ENCODE measurements at regions not wholly inside any gene's neighbourhood (a gene's known extent, or its start where the extent isn't known, plus 50 kb on each side); places are given as distances from the start of the nearest gene placed in this dataset.

DNA sequence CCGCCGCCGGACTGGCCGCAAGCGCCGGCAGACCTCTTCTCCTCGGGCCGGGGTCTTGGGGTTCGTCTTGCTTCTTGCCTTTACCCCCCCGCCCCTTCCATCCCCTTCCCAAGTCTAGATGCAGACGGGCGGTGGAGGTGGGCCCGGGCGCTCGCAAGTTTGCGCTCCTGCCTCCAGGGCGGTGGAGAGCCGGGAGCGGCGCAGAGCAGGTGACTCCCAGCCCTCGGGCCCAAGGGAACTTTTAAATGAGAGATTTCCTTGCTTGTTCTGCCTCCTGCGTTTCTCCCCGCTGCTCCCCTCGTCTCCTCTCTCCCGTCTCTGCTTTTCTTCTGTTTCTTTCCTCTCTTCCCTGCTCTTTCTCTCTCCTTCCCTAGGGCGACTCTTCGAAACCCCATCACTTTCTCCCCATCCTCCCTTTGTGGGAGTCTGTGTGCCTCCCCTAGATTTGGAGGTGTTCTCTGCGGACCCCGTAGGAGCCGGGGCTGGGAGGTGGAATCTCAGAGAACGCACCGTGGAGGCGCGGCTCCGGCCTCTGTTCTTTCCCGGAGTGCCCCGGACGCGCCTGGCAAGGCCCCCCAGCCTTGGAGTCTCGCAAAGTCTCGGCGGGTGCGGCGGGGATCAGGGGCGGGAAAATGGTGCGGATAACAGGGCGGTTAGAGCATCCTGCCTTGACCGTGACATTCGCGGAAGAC is 114.7 kb upstream of the MYL2 start:
- Histone ChIP-seq H3K4me1 (peaks cover 21% of the 10 kb centered on the region), H3K27ac (peak overlapping the region; percentile 62 to 70; a peak in 2 of 6 replicates), H3K4me2 (peak overlapping the region; percentile 100), H3K4me3 (peak overlapping the region; percentile 61), H3K9me3 (no peaks in the 10 kb centered on the region)
- DNase-seq (ENCODE audit: low read depth in 1 of 2, low spot score in 1 of 2) (peak; percentile 29 to 30), ATAC-seq (peak; percentile 66 to 75), FAIRE-seq (no peak)
- 8% methylated on average over 44 of the region's 50 CpGs for WGBS (ENCODE audit: missing lambda C conversion rate)
- POLR2A ChIA-PET: no interaction called here
- no peak for TF ChIP-seq RCOR1 (IDR thresholded peaks at IDR 0.05; ENCODE audit: low read depth, low read length)
- TF ChIP-seq CHD2 (IDR thresholded peaks at IDR 0.05; ENCODE audit: low read length, partially characterized antibody): no peak
- TF ChIP-seq ZFP36 (IDR thresholded peaks at IDR 0.05; ENCODE audit: borderline replicate concordance, partially characterized antibody): no peak
- no peak for TF ChIP-seq JUN (IDR thresholded peaks at IDR 0.05)
- no peak for TF ChIP-seq NR3C1 (IDR thresholded peaks at IDR 0.05)
- TF ChIP-seq ZC3H11A (IDR thresholded peaks at IDR 0.05): no peak
- TF ChIP-seq MYC (IDR thresholded peaks at IDR 0.05; ENCODE audit: borderline replicate concordance, low read length): no peak
- CTCF ChIA-PET: interaction anchor here (0.8 to 3.4 kb wide), 4 partner anchors 11 to 264 kb away, joined by 3 to 19 read pairs (median 10); no protein-coding TSS in a partner anchor

DNA sequence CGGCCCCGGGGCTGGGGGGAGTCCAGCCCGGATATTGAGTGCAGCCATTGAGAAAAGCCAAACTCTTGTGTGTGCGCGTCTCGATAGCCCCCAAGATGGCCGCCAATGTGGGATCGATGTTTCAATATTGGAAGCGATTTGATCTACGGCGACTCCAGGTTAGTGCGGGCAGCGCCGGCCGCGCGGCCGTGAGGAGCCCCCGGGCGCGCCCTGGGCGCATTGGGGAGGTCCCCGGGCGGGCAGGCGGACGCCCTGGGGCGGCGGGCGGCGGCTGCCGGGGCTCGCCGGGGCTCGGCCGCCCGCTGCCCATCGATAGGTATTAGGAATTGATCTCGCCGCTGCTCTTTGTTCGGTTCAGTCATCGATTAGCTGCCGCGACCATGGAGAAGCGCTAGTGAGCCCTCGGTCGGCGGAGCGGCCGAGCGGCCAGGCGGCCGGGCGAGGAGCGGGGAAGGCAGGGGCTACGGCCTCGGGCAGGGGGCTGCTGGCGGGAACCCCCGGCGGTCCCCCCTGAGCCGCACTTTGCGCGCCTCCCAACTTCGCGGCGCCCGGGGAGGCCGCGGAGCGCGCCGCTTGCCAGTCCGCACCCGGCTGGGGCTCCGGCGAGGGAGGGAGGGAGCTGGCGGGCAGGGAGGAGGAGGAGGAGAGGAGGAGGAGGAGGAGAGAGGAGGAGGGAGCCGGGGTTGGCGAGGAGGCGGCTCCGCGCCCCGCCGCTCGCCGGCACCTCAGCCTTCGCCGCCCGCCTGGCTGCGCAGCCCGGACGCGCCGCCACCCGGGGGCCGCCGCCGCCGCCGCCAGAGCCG is 113.9 kb upstream of the MYL2 start, which contains the start of gene CUX2:
Gene CUX2 (plus strand): TSS at position 83 of the 803 bp plus-strand sequence.
- peak; percentile 51 to 56 for ATAC-seq
- H3K4me2 ChIP-seq: peak within 1 kb of the TSS; percentile 100
- H3K9me3 ChIP-seq: no peaks in the 10 kb centered on the region
- FAIRE-seq: no peak
- H3K27ac ChIP-seq: peak within 1 kb of the TSS; percentile 62 to 70; a peak in 3 of 6 replicates
- H3K4me3 ChIP-seq: peak within 1 kb of the TSS; percentile 61
- ChIA-PET CTCF (interaction anchor here (0.8 to 3.4 kb wide), 8 partner anchors 11 to 265 kb away, joined by 3 to 19 read pairs (median 4); no protein-coding TSS in a partner anchor), POLR2A (no interaction called here)
- no peak for TF ChIP-seq MAFK (IDR thresholded peaks at IDR 0.05; ENCODE audit: partially characterized antibody)
- TF ChIP-seq ZSCAN20 (CRISPR knock-in tag; IDR thresholded peaks at IDR 0.05): no peak
- TF ChIP-seq, protein P1, sequence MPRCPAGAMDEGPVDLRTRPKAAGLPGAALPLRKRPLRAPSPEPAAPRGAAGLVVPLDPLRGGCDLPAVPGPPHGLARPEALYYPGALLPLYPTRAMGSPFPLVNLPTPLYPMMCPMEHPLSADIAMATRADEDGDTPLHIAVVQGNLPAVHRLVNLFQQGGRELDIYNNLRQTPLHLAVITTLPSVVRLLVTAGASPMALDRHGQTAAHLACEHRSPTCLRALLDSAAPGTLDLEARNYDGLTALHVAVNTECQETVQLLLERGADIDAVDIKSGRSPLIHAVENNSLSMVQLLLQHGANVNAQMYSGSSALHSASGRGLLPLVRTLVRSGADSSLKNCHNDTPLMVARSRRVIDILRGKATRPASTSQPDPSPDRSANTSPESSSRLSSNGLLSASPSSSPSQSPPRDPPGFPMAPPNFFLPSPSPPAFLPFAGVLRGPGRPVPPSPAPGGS (IDR thresholded peaks at IDR 0.05): no peak
- no peak for TF ChIP-seq ESRRA (IDR thresholded peaks at IDR 0.05; ENCODE audit: borderline replicate concordance, low read length)
- TF ChIP-seq POLR2A (IDR thresholded peaks at IDR 0.05; ENCODE audit: low read length): no peak
- TF ChIP-seq TP53 (CRISPR knock-in tag; IDR thresholded peaks at IDR 0.05): no peak
- no peak for TF ChIP-seq CBX8 (IDR thresholded peaks at IDR 0.05)
- no peak for TF ChIP-seq GATA3 (IDR thresholded peaks at IDR 0.05; ENCODE audit: borderline replicate concordance)
- TF ChIP-seq, protein P2, sequence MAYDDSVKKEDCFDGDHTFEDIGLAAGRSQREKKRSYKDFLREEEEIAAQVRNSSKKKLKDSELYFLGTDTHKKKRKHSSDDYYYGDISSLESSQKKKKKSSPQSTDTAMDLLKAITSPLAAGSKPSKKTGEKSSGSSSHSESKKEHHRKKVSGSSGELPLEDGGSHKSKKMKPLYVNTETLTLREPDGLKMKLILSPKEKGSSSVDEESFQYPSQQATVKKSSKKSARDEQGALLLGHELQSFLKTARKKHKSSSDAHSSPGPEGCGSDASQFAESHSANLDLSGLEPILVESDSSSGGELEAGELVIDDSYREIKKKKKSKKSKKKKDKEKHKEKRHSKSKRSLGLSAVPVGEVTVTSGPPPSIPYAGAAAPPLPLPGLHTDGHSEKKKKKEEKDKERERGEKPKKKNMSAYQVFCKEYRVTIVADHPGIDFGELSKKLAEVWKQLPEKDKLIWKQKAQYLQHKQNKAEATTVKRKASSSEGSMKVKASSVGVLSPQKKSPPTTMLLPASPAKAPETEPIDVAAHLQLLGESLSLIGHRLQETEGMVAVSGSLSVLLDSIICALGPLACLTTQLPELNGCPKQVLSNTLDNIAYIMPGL (CRISPR knock-in tag; IDR thresholded peaks at IDR 0.05; ENCODE audit: borderline replicate concordance): no peak
- no peak for TF ChIP-seq FOSB (CRISPR knock-in tag; IDR thresholded peaks at IDR 0.05)
- TF ChIP-seq NFE2L2 (conservative IDR thresholded peaks at IDR 0.05; ENCODE audit: low read length): no peak
- TF ChIP-seq EHF (CRISPR knock-in tag; IDR thresholded peaks at IDR 0.05): no peak
- no peak for TF ChIP-seq RCOR1 (IDR thresholded peaks at IDR 0.05; ENCODE audit: low read depth, low read length)
- no peak for TF ChIP-seq NR3C1 (IDR thresholded peaks at IDR 0.05)
- peaks cover 21% of the 10 kb centered on the region for H3K4me1 ChIP-seq
- no peak for DNase-seq (ENCODE audit: low read depth in 1 of 2, low spot score in 1 of 2)
- 5% methylated on average over 39 of the region's 100 CpGs for WGBS (ENCODE audit: missing lambda C conversion rate)

Measured in A549 (cell line).